HG03280 (cell line): ENCODE measurements at regions not wholly inside any gene's neighbourhood (a gene's known extent, or its start where the extent isn't known, plus 50 kb on each side); places are given as distances from the start of the nearest gene placed in this dataset.
A peak's percentile ranks its signal among the peaks of the same experiment; 100 is the strongest.
"Not testable (repeated sequence)": the region's sequence is repeated elsewhere in the genome, so short reads cannot be mapped to it uniquely, and the experiment has no call there.

Experiments
- ATAC-seq: cut with Tn5 transposase; IDR thresholded peaks from one replicate; pipeline ENCODE4 v1.9.1; 2021; ENCODE audit warnings: mild to moderate bottlenecking, moderate library complexity; ENCODE audit not compliant: unreplicated experiment

DNA sequence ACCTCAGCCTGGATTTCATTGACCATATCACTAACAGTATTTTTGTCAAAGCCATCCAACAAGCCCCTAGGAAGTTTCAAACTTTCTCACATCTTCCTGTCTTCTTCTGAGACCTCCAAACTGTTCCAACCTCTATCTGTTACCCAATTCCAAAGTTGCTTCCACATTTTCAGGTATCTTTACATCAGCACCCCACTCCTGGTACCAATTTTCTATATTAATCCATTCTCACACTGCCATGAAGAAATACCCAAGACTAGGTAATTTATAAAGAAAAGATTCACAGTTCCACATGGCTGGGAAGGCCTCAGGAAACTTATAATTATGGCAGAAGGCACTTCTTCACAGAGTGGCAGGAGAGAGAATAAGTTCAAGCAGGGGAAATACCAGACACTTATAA, 571.9 kb upstream of the PHF14 start:
- ATAC-seq: no peak

DNA sequence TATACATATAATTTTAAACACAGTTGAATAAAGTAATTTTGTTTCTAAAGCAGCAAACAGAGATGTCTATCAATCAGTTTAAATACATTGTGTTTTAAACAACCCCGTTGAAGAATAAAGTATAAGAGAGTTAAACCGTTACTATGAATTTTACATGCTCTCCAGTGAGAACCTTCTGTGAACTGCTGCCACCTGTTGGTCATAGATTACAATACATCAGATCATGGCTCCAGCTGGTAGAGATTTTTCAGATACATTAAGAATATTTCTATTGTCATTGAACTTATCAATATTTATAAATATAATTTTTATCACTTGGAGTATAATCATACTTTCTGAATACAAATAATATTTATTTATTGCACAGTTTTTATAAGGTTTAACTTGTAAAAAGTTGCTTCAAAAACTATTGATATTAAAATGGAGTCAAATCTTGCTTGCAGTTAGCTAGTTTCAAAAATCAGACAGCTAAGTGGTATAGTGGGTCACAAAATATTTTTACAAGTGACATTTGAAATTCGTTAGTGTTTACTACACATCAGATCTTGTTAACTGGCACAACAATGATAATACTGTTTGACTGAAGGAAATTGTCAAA, 561.2 kb upstream of the PHF14 start:
- peak; percentile 78 for ATAC-seq

DNA sequence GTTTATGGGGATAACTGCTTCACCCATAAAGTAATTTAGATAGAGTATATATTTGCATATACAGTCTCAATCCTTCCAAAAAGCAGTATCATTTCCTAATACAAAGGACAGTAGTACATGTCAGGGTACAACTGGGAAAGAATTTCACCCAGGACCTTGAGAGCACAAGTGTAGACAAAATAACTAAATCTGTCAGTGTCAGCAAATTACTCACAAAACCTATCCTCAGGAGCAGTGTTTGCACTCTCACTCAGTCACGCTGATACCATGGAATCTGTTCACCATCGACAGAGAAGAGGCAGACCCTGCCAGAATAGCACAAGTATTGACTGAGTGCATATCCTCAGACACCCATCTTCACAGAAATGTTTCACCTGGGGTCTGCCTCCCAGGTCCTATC, 554.7 kb upstream of the PHF14 start:
- ATAC-seq: no peak

DNA sequence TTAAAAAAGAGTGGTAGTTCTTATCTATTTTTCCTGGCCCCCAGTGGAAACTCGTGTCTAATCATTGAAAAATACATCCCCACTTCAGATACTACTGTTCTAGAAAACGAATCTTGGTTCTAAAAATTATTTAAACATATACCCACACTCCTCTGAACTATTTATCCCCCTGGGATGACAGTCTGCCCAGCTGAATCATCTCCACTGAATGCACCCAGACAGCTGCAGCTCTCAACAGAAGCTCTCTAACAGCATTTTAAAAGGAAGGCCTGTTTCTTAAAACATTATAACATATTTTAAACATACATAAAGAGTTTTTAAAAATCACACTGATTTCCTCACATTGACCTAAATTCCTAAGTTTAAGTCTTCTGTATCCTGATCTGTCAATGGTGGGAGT, 544.6 kb upstream of the PHF14 start:
- ATAC-seq: no peak

DNA sequence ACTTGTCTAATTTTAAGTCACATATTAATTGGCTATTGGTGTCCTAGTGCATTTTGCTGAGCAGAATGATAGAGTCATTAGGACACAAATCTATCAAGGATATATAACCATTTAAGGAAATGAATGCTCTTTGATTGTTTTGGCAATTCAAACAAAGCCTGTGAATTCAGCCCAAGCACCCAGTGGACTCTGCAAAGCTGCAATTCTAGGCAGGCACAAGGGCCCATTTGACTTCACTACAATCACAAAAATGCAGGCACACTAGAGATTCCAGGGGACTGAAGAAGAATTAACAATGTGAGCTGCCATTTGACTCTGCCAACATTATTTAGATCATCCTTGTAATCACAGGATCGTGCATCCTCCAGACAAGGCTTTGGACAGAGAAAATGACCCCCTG, 544.2 kb upstream of the PHF14 start:
- ATAC-seq: no peak

DNA sequence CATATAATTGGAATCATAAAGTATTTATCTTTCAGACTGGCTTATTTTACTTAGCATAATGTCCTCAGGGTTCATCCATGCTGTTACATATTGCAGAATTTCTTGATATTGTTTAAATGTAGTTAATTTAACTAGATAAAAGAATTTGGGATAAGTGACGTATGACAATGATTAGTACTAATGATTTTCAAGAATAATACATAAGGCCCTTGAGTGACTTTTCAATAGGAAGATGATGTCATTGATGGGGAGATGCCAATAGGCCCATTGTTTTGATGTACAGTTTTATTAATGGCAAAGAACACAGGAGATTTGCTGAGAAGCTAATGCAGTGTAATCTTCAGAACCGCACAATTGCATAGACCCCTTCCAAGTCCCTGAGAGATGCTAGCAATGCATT, 537.4 kb upstream of the PHF14 start:
- no peak for ATAC-seq

DNA sequence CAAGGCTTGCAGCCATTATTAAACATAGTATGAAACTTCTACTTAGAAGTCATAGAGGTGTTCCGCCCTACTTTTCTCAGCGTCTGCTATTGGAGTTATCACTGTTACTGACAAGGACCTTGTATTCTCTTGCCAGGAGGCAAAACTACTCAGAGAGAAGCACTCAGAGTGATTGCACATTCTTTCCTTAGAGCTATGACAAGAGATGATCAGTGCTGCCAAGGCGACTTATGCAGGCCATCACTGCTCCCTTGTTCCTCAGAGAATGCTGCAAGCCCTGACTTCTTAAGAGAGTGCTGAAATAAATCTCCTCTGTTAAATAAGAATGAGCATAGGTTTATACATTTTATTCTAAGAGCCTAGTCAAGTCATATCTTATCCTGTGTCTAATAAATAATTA, 534.6 kb upstream of the PHF14 start:
- ATAC-seq: no peak

DNA sequence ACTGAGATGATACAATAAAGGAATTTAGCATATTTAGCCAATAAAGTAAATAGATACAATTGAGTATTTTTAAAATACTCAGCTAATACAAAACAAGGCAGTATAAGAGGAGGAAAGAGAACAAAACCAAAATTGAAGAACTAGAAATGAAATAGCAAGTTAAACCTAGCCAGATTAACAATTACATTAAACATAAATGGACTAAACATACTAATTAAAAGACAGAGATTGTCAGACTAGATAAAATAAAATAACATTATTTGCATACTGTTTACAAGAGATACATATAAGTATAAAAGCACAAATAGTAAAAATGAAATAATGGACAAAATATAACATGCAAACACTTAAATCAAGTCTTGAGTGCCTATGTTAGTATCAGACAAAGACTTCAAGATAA, 517.7 kb upstream of the PHF14 start:
- ATAC-seq: no peak

DNA sequence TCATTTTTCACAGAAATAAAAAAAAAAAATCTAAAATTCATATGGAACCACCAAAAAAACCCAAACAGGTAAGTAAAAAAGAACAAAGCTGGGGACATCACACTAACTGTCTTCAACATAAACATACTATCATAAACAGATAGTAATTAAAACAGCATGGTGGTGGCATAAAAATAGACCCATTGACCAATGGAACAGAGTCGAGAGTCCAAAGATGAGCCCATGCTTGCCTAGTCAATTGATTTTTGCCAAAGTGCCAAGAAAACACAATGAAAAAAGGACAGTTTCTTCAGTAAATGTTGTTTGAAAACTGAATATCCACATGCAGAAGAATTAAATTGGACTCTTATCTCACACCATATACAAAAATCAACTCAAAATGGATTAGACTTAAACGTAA, 513.2 kb upstream of the PHF14 start:
- ATAC-seq: no peak

DNA sequence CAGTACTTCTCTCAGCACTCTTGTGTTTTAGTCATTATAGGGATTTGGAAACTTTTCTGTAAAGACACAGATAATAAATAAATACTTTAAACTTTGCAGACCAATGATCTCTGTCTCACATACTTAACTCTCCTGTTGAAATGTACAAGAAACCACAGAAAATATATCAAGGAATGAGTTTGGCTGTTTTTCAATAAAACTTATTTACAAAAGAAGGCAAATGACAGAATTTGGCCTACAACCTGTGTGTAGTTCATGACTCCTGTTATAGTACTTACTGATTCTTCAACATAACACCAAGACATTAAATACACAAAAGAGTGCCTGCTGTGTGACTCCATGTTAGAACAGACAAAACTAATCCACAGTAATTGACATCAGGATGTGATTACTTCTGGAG, 510.0 kb upstream of the PHF14 start:
- no peak for ATAC-seq

DNA sequence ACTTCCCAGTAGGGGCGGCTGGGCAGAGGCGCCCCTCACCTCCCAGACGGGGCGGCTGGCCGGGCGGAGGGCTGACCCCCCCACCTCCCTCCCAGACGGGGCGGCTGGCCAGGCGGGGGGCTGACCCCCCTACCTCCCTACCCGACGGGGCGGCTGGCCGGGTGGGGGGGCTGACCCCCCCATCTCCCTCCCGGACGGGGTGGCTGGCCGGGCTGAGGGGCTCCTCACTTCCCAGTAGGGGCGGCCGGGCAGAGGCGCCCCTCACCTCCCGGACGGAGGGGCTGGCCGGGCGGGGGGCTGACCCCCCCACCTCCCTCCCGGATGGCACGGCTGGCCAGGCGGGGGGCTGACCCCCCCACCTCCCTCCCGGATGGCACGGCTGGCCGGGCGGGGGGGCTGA, 508.1 kb upstream of the PHF14 start:
- not testable (repeated sequence) for ATAC-seq

DNA sequence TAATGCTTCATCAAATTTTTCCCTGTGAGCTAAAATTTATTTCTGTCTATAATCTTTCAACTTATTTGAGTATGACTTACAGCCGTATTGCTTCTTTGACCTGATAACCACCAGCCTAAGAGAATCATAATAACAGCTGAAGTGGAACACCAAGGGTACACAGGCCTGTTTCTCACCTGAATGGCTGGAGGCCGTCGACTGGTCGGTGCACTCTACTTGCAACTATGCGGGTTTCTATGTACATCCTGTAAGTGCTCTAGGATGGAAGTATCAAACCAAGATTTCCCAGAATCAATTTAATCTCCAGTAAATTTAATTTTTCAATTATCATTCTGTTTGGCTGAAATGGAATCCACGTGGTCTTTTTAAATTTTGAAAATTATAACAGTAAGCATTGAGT, 504.8 kb upstream of the PHF14 start:
- ATAC-seq: no peak

DNA sequence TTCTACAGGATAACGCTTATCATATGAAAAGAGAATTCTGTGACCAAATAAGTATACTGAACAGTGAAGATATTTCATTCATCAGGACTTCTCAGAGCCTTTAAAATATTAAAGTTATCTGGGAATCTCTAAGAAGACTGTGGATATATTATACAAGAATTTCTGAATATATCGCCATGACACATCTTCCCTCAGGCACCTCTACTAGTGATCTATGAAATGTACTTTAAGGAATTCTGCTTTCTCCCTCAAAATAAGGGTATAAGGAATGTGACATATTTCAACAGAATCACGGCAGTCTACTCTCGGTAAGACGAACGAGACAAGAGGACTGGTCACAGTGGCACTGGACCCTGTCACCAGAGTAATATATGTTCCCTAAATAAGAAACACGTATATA, 504.2 kb upstream of the PHF14 start:
- ATAC-seq: no peak

DNA sequence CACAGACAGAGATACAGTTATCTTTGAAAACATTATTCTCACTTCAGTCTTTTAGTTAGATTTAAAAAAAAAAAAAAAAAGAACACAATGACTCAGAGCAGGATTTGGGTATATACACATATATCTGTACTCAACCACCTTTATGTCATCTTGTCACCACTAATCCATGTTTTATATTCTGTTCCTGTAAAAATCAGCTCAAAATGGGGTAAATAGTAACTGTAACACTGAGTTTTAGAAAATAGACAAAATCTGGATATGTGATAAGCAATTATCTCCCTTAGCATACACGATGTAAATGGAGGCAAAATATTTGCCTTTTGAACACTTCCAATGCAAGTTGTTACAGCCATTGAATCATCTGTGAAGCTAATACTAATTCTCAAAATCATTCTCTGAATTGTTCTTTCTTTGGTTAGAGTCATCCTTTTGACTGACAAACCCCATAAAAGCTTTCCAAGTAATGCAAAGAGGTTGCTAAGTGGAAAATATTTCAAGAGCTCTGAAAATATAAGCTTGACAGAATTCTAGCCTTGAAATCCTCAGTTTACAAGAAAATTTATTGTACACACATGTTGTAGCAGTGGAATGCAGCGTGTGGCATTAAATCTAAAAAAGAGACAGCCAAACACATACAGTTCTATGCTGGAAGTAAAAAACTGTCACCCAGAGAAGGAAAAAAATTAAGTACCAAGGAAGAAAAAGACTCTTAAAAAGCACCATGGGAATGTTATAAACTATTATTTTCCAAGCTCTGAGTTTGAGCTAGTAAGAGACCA, 502.2 kb upstream of the PHF14 start:
- ATAC-seq: no peak

DNA sequence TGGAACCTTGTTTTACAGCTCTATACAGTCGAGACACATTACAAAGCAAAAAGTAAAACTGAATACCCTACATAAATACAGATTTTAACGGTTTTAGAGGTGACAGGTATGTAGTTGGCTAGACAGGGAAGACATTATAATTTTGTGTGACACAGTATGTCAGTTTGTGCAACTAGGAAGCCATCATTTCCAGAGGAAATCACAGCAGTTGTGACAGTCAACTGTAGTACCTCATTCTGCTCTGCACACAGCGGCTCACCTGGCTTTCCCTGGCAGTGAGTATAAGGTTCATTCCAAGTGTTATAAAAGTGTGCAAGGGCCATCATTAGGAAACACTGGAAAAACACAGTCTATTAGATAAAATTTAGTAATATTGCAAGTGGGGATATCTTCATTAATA, 501.6 kb upstream of the PHF14 start:
- ATAC-seq: no peak

DNA sequence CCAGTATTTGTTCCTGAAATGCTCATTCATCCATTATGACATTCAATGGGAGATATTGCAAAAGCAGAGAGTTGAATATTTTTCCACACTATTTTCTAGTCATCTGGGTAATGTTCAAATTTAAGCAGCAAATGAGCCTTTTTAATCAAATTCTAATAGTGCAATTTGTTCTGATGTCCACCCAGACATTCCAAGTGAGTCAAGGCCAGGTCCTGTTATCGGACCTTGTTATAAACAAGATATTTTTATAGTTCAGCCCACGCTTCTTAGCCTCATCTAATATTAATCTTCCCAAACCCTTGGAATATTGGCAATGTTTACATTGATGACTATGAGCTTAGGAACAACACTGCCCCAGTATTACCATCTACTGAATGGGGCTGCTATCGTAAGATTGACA, 500.1 kb upstream of the PHF14 start:
- ATAC-seq: no peak

DNA sequence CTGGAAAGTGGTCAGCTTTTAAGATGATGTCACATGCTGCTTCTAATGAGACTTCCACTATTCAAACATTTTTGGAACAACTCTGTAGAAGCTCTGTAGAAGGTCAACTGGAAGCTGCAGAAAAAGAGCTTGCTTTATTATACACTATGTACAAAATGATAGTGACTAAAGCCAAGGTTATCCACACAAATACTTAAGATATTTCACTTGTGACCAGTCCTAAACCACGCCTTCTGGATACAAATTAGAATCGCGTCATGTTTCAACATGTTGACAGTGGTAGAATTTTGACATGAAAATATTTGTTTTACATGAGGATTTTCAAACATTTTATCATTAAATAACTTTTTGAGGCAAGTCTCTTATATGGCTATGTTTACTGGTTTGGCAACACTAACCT, 499.6 kb upstream of the PHF14 start:
- ATAC-seq: no peak

DNA sequence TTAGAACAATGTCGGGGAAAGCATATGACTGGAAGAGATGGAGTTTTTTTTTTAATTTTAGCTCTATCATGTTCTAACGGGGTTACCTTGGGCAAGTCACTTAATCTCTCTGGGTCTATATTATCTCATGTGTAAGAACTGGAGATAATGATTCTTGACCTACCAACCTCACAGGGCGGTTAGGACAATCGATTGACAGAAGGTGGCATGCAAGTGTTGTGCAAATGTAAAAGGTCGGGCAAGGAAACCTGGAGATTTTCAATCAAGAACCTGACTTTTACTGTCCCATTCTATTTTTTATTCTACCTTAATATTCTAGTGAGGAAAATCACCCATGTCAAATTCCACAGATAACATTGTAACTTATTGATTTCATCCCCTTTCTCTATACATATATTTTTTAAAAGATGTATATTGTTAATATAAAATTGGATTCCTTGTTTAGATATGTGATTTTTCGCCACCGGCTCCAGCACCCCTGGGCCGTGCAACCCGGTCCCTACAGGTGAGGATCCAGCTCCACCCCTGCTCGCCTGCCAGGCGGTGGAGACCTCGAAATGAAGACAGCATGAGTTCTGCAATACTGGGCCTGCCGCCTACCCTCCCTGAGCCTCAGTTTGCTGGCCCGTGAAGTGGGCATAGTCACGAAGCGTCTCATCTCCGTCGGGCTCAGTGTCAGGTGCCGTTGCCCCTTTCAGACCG, 497.6 kb upstream of the PHF14 start:
- ATAC-seq: no peak

DNA sequence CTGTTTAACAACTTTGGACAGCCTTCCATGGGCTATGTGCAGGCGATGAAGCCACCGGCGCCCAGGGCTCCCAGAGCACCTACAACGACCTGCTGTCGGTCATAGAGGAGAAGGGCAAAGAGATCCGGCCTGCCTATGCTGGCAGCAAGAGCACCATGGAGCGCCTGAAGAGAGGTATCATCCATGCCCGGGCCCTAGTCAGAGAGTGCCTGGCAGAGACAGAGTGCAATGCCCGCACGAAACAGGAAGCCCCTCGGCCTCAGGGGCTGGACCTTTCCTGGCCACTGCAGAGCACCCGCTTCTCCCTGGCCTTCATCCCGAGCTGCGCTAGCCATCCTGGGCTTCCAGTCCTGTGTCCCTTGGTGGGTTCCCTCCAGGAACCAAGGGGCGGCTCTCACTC, 497.0 kb upstream of the PHF14 start:
- ATAC-seq: no peak

DNA sequence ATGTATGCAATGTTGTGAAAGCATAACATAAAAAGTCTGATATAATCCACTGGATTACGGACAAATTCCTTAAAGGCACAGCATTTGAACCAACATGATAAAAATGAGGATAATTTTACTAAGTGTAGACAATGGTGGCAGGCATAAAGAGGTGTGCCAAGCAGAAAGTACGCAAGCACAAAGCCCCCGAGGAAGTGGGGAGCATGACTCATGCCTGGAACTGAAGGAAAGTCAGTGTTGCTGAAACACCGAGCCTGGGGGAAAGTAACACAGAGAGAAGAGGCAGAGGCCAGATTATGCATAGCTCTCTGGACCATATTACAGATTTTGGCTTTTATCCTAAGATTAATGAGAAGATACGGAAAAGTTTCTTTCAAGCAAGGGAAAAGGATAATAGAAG, 490.0 kb upstream of the PHF14 start:
- no peak for ATAC-seq

DNA sequence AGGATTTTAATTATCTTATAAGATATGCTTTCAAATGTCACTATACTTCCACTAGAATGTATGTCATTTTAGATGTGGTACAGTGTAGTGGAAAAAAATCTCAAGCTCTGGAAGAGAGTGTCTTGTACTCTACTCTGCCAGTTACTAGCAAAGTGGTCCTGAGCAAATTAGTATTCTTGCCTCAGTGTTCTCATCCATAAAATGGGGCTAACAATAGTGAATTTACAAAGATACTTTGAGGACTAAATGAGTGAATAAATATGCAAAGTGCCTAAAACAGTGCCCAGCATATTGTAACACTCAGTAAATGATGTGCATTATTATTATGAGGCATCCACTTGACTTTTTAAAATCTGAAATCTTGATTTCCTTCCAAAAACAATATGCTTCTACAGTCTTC, 488.9 kb upstream of the PHF14 start:
- ATAC-seq: no peak

DNA sequence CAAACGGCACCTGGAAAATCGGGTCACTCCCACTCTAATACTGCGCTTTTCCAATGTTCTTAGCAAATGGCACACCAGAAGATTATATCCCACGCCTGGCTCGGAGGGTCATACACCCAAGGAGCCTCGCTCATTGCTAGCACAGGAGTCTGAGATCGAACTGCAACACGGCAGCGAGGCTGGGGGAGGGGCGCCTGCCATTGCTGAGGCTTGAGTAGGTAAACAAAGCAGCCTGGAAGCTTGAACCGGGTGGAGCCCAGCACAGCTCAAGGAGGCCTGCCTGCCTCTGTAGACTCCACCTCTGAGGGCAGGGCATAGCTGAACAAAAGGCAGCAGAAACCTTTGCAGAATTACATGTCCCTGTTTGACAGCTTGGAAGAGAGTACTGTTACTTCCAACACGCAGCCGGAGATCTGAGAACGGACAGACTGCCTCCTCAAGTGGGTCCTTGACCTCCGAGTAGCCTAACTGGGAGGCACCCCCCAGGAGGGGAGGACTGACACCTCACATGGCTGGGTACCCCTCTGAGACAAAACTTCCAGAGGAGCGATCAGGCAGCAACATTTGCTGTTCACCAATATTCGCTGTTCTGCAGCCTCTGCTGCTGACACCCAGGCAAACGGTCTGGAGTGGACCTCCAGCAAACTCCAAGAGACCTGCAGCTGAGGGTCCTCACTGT, 472.3 kb upstream of the PHF14 start:
- ATAC-seq: not testable (repeated sequence)
